PC-3 (cell line): ENCODE measurements at regions not wholly inside any gene's neighbourhood (a gene's known extent, or its start where the extent isn't known, plus 50 kb on each side); places are given as distances from the start of the nearest gene placed in this dataset.

Experiments used
- CTCF ChIP-seq: fragments of 300-600 bp; sonication (generic); conservative IDR thresholded peaks from 2 replicates; pipeline ENCODE4 v1.5.1; 2017; ENCODE audit warnings: antibody characterized with exemption, low read depth, mild to moderate bottlenecking, low read length
- EZH2 ChIP-seq: fragments of 300-600 bp; sonication (generic); IDR thresholded peaks from one replicate; pipeline ENCODE4 v1.6.1; 2017; ENCODE audit warnings: antibody characterized with exemption, mild to moderate bottlenecking, low read length; ENCODE audit not compliant: unreplicated experiment
- EZH2phosphoT487 ChIP-seq: fragments of 300-600 bp; sonication (generic); IDR thresholded peaks from 2 replicates; pipeline ENCODE4 v1.6.1; 2018; ENCODE audit warnings: mild to moderate bottlenecking, antibody characterized with exemption, low read length, borderline replicate concordance

GRCh38 chr14:54177641-54178621, 218.9 kb upstream of the CDKN3 start:
- no peak for TF ChIP-seq CTCF
- TF ChIP-seq EZH2: no peak
- no peak for TF ChIP-seq EZH2phosphoT487
